ENCODE measurements at regions not wholly inside any gene's neighbourhood (a gene's known extent, or its start where the extent isn't known, plus 50 kb on each side); places are given as distances from the start of the nearest gene placed in this dataset.
A peak's percentile ranks its signal among the peaks of the same experiment; 100 is the strongest.

DNA sequence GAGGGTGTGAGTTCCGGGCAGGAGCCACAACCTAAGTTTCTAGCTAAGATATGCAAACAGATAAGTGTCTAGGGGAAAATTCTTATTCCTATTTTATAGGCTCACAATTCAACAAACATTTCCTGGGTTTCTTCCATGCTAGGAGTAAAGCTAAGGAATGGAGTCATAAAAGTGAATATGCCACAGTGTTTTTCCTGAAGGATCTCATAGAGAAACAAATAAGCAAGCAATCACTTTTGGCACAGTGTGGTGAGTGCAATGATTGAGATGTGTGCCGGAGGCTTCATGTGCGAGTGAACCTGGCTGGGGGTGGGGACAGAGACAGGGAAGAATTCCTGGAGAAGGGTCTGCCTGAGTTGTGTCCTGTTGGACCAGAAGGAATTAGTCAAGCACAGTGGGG is 147.4 kb downstream of the TENT5C start:
- no peak overlapping the region for H3K27ac Mint-ChIP-seq
- DNase-seq (ENCODE audit: low spot score in 2 of 2, unreplicated experiment in 2 of 2), result no peak
- H3K36me3 Mint-ChIP-seq, result no peaks in the 10 kb centered on the region
- H3K4me3 Mint-ChIP-seq, result no peak overlapping the region
- peaks cover 5% of the 10 kb centered on the region for H3K4me1 Mint-ChIP-seq
- H3K9me3 Mint-ChIP-seq, result peaks cover 8% of the 10 kb centered on the region
- H3K27me3 Mint-ChIP-seq (ENCODE audit: low read depth), result peaks cover 17% of the 10 kb centered on the region
- TF ChIP-seq, protein P1, sequence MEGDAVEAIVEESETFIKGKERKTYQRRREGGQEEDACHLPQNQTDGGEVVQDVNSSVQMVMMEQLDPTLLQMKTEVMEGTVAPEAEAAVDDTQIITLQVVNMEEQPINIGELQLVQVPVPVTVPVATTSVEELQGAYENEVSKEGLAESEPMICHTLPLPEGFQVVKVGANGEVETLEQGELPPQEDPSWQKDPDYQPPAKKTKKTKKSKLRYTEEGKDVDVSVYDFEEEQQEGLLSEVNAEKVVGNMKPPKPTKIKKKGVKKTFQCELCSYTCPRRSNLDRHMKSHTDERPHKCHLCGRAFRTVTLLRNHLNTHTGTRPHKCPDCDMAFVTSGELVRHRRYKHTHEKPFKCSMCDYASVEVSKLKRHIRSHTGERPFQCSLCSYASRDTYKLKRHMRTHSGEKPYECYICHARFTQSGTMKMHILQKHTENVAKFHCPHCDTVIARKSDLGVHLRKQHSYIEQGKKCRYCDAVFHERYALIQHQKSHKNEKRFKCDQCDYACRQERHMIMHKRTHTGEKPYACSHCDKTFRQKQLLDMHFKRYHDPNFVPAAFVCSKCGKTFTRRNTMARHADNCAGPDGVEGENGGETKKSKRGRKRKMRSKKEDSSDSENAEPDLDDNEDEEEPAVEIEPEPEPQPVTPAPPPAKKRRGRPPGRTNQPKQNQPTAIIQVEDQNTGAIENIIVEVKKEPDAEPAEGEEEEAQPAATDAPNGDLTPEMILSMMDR (IDR thresholded peaks at IDR 0.05; ENCODE audit: unreplicated experiment), result no peak

DNA sequence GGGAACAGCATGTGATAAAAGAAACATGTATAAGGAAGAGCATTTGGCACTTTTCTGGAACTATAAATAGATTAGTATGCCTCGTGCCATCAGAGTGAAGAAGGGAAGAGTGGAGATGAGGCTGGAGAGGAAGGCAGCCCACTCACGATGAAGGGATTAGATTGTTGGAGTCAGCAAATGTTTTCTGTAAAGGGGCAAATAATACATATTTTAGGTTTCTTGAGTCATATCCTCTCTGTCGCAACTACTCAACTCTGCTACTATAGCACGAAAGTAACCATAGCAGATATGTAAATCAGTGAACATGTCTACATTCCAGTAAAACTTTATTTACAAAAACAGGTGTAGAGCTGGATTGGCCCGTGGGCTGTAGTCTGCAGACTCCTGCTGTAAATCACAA is 147.8 kb downstream of the TENT5C start:
- no peaks in the 10 kb centered on the region for H3K36me3 Mint-ChIP-seq
- TF ChIP-seq, protein P1 (IDR thresholded peaks at IDR 0.05; ENCODE audit: unreplicated experiment), result no peak
- peak overlapping the region; percentile 50 for H3K4me3 Mint-ChIP-seq
- H3K27me3 Mint-ChIP-seq (ENCODE audit: low read depth), result peaks cover 20% of the 10 kb centered on the region
- no peak overlapping the region for H3K27ac Mint-ChIP-seq
- peaks cover 5% of the 10 kb centered on the region for H3K9me3 Mint-ChIP-seq
- no peak for DNase-seq (ENCODE audit: low spot score in 2 of 2, unreplicated experiment in 2 of 2)
- peaks cover 9% of the 10 kb centered on the region for H3K4me1 Mint-ChIP-seq

DNA sequence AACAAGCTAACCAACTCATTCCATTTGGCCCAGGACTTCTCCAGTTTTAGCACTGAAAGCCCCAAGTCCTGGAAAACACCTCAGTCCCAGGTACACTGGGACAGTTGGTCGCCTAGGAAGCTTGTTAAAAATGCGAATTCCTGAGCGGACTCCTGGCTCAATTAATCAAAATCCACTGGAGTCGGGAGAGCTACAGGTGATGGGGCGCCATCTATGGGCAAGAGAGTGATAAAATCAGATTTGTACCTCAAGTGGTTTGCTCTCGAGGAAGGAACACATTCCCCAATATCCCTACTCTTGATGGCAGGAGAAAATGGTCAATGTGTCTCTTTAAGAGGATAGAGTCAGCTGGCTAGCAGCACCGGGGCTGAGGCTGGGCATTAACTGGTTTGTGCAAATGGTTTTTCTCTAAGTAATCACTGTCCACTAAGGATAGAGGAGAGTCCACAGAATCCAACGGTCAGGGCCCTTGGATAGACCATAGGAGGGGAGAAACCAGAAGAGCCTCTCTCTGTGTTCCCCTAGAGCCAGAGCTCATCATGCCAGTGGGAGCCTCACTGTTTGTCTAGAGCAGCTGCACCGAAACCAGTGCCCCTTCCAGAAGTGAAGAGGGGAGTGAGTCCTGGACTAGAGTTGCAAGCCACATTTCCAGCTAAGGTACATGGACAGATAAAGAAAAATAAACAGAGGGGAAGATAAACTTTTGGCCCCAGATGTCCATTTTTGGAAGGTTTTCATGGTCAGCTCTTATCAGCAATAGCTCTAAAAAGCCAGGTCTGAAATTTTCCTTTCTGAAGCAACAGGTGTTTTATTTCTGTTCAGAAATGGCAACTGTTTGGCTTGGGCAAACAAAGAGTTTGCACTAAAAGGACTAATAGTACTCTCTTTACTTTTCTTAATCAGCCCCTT is 148.5 kb downstream of the TENT5C start:
- peak in 1 of 2 experiments; percentile 63 for DNase-seq (ENCODE audit: low spot score in 2 of 2, unreplicated experiment in 2 of 2)
- Mint-ChIP-seq H3K4me1 (peaks cover 13% of the 10 kb centered on the region), H3K36me3 (no peaks in the 10 kb centered on the region), H3K27ac (no peak overlapping the region), H3K4me3 (peak overlapping the region; percentile 50), H3K9me3 (peaks cover 3% of the 10 kb centered on the region), H3K27me3 (ENCODE audit: low read depth) (peaks cover 18% of the 10 kb centered on the region)
- TF ChIP-seq, protein P1 (IDR thresholded peaks at IDR 0.05; ENCODE audit: unreplicated experiment), result peak; percentile 67

DNA sequence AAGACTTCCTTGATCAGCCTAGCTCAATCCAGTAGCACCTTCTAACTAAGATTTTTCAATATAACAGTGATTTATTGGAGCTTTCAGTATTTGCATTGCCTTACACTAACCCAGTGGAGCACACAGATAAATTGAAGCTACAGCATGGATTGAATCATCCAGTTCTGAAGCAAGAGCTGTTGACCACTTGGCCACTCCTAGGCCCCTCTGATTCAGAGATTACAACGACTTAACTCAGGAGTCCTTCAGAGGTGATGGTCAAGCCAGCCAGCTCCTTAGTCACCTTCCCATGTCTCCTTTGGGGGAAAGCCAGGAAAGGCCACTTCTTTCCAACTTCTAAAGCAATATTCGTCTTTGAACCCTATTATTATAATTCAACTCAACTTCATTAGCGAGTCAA is 151.8 kb downstream of the TENT5C start:
- peaks cover 7% of the 10 kb centered on the region for H3K36me3 Mint-ChIP-seq
- no peak overlapping the region for H3K4me3 Mint-ChIP-seq
- no peak for DNase-seq (ENCODE audit: low spot score in 2 of 2, unreplicated experiment in 2 of 2)
- TF ChIP-seq, protein P1 (IDR thresholded peaks at IDR 0.05; ENCODE audit: unreplicated experiment), result no peak
- H3K27ac Mint-ChIP-seq, result no peak overlapping the region
- H3K4me1 Mint-ChIP-seq, result peaks cover 13% of the 10 kb centered on the region
- peaks cover 13% of the 10 kb centered on the region for H3K27me3 Mint-ChIP-seq (ENCODE audit: low read depth)
- peaks cover 13% of the 10 kb centered on the region for H3K9me3 Mint-ChIP-seq

DNA sequence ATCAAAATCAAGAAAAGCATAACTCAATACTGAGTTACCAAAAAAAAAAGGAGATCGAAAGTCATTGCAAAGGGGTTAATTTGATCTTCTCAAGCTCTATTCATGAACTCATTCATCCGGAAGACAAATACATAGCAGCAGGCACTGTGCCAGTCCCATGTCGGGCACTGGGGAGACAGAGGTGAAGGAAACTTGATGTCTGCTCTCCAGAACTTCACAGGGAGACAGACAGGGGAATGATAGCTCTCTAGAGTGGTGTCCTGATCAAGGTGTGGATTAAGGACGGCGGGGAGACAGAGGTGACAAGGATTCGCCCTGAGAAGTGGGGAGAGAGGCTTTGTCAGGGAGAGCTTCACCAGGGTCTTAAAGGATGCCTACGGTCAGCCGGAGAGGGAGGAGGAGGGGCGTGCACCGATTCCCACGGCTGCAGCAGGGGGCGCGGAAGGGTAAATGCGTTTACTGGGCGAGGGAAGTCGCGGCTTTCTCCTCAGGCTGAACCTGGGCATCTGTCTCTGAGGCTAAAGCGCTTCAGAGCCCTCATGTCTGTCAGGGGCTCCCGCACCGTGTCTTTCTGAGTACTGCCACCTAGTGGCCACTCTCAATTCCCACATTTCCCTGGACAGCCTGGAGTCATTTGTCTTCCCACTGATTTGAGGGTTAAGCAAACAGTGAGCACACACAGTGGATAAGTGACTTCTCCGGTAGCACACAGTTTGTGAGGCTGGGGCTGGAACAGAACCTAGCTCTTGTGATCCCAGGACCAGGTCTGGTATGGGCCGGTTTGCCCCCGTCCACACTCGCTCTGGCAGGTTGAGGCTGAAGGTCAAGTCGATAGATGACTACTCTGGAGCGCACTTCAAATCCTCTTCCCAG is 152.8 kb downstream of the TENT5C start:
- TF ChIP-seq, protein P1 (IDR thresholded peaks at IDR 0.05; ENCODE audit: unreplicated experiment), result peak; percentile 92
- peaks cover 7% of the 10 kb centered on the region for H3K36me3 Mint-ChIP-seq
- DNase-seq (ENCODE audit: low spot score in 2 of 2, unreplicated experiment in 2 of 2), result peak; percentile 45 to 78
- H3K4me3 Mint-ChIP-seq, result peak overlapping the region; percentile 70
- peaks cover 13% of the 10 kb centered on the region for H3K4me1 Mint-ChIP-seq
- peak overlapping the region; percentile 48 for H3K27ac Mint-ChIP-seq
- H3K27me3 Mint-ChIP-seq (ENCODE audit: low read depth), result peaks cover 13% of the 10 kb centered on the region
- peaks cover 13% of the 10 kb centered on the region for H3K9me3 Mint-ChIP-seq

All from mesothelial cell of epicardium (in vitro differentiated cells).